HG03175 (cell line): ENCODE measurements at regions not wholly inside any gene's neighbourhood (a gene's known extent, or its start where the extent isn't known, plus 50 kb on each side); places are given as distances from the start of the nearest gene placed in this dataset.
"Not testable (repeated sequence)": the region's sequence is repeated elsewhere in the genome, so short reads cannot be mapped to it uniquely, and the experiment has no call there.

Source experiments
- ATAC-seq: cut with Tn5 transposase; IDR thresholded peaks from one replicate; pipeline ENCODE4 v1.9.1; 2021; ENCODE audit warnings: mild to moderate bottlenecking, moderate library complexity; ENCODE audit not compliant: unreplicated experiment

DNA sequence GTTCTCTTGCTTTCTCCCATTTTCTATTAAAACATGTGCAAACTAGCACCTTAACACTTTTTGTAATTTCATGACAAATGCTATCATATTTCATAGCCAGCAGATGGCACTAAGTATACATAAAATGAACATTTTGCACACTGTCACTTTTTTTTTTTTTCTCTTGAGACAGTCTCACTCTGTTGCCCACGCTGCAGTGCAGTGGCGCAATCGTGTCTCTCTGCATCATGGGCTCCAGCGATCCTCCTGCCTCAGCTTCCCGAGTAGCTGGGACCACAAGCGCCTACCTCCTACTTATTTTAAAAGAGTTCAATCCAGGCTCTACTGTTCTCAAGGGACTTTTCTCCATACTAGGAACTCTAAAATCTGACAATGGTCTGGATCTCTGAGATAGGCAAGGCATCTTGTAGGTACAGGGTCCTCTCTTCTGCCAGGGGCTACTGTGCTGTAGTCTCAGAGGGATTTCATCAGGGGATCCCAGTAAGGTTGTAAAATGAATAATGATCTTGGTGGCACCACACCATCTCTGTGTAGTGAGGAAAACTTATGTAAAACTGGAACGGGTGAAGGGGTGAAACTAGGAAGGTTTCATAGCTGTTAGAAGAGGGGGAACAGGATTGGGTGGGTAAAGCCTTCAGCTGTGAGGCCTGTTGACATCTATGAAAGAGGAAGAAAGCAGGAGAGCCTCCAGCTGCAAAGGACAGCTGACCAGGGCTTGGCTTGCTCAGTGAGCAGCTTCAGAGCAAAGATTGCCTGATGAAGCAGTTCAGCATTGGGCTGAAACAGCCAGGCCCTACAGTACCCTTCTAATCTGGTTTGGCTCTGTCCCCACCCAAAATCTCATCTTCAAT lies 196.9 kb downstream of the AVL9 start:
- peak; percentile 81 for ATAC-seq

DNA sequence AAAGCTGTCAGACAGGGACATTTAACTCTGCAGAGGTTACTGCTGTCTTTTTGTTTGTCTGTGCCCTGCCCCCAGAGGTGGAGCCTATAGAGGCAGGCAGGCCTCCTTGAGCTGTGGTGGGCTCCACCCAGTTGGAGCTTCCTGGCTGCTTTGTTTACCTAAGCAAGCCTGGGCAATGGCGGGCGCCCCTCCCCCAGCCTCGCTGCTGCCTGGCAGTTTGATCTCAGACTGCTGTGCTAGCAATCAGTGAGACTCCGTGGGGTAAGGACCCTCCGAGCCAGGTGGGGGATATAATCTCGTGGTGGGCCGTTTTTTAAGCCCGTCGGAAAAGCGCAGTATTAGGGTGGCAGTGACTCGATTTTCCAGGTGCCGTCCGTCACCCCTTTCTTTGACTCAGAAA lies 192.8 kb downstream of the AVL9 start:
- ATAC-seq = not testable (repeated sequence)

DNA sequence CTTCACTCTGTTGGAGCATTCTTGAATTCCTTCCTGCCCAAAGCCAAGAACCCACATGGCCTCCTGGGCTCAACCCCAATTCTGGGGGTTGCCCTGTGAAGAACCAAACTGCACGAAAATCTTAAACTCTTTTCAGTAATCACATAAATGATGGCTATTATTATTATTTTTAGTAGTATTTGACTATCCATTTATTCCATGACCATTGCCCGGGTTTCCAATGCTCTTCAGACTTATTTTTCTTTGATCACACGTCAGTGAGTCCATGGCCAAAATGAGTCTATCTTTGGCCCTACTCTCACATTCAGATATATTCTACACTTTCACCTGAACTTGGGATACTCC lies 185.9 kb downstream of the AVL9 start:
- no peak for ATAC-seq

DNA sequence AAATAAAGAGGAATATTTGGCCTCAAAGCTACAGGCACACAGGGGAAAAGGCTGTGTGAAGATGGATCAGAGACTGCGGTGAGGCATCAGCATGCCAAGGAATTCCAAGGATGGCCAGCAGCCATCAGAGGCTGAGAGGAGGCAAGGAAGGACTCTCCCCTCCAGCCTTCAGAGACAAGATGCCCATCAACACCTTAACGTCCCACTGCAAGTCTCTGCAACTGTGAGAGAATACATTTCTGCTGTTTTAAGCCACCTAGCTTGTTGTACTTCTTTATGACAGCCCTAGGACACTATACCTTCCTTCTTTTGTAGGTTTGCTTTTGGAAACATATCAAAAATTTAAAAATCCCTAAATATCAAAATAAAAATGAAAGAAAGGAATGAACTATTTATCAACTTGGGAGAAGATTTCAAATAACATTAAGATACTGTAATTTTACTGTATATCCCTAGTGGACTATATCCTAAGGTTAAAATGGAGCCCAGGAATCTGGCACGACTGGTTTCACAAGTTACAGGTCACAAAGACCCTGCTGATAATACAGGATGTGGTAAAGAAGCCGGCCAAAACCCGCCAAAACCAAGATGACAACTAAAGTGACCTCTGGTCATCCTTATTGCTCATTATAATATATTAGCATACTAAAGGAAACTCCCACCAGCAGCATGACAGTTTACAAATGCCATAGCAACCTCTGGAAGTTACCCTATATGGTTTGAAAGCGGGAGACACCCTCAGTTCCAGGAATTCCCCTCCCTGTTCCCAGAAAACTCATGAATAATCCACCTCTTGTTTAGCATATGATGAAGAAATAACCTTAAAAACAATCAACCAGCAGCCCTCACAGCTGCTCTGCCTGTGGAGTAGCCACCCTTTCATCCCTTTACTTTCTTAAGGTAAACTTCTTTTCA lies 185.2 kb downstream of the AVL9 start:
- no peak for ATAC-seq

DNA sequence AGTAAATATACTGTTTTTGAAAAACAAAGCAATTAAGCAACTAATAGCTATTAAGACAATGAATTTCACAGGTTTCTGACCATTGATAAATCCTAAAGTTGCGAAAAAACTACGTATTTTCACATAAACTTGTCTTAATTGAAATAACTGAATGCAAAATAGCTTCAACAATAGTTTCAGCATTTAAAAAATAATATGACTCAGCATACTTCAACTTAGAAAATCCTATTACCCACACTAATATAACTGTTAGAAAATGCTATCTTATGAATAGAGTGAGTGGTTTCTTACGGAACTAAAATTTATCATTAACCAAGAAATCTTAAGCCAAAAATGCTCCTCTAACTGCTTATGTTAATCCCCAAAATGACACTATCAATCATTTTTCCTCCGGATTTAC lies 183.9 kb downstream of the AVL9 start:
- no peak for ATAC-seq

- ATAC-seq = no peak
Observed at GRCh38 chr7:32677593-32677992, 182.3 kb downstream of the AVL9 start.

DNA sequence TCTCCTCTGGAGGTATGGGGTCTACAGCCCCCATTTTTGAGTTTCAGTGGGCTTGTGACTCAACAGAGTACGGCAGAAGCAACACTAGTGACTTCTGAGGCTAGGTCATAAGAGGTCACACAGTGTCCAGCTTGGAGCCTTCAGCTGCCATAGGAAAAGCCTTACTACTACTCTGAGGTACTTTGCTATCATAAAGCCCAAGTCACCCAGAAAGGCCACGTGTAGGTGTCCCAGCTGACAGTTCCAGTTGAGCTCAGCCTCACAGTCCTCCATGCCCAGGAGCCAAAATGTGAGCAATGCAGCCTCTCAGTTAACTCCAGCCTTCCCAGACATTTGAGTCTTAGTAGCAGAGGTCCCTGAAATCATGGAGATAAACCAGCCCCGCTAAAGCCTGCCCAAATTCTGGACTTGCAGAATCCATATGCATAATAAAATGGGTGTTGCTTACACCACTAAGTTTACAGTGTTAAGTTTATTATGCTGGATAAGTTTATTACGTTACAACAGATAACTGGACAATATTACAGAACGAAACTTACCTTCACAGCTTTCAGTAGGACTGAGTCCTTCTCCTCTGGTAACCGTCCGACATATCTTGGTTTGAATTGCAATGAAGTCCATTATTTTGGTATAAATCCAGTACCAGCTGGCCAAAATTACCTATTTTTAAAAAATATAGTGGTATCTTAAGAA lies 181.1 kb downstream of the AVL9 start:
- no peak for ATAC-seq

GRCh38 chr7:32673275-32673983 lies 178.1 kb downstream of the AVL9 start:
- no peak for ATAC-seq

- ATAC-seq = no peak
Observed at GRCh38 chr7:32670110-32671025, 175.1 kb downstream of the AVL9 start.

GRCh38 chr7:32669173-32669870 lies 174.0 kb downstream of the AVL9 start:
- not testable (repeated sequence) for ATAC-seq

DNA sequence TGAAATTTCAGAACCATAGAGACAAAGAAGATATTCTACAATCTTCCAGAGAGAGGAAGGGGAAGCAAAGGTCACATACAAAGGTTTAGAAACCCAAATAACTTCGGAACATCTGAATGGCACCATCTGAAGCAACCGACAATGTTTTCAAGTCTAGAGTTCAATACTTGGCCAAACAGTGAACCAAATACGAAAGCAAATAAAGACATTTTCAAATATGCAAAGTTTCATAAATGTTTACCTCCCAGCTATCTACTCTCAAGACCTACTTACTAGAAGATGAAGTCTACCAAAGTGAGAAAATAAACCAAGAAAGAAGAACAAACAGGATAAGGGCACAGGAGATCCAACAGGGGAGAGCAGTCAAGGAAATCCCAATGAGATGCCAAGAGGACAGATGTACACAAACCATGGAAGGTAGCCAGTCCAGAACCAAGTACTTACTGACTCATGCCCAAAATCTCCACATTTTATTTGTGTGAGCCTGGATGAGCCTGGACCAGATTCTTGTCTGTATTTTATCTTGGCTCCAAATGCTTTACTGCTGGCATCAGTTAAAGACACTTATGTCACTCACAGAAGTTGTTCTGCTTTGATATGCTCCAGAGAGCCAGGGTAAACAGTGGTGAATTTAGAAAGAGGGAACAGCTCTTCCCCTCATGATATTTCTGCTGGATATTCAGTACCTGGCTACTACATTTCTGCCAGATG lies 173.3 kb downstream of the AVL9 start:
- not testable (repeated sequence) for ATAC-seq

- not testable (repeated sequence) for ATAC-seq
Observed at GRCh38 chr7:32667586-32667985, 172.3 kb downstream of the AVL9 start.

- not testable (repeated sequence) for ATAC-seq
Observed at GRCh38 chr7:32663805-32664211, 168.5 kb downstream of the AVL9 start.

DNA sequence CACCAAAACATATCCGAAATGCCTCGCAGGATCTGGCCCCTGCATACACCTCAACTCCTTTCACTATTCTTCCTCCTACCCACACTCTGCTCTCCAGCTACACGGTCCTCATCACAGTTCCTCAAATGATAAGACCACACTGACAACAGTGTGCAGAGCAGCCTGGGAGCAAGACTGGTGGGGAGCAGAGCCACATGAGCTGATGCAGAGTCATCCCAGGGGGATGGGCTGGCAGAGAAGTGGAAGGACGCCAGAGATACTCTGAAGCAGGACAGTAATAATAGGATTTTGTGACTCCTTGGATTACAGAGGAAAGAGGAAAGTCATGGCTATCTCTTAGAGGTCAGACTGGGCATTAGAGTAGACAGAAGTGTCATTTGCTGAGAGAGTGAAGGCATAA lies 167.2 kb downstream of the AVL9 start:
- ATAC-seq = not testable (repeated sequence)

DNA sequence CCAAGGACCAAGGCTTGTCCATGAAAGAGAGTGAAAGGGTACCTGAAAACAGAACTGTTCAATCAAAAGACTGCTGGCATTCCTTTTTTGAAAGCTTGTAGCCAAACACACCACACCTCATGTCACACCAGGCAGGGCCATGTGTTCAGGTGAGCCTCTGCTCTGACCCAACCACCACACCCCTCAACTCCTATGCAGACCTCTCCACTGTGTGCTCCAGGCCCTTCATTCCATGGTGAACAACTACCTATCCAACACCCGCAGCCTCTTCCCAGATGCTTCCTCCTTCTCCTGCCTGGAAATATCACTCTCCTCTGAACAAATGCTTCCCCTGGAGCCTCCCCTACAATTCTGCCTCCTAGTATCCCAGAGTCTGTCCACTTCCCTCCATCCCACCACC lies 166.6 kb downstream of the AVL9 start:
- ATAC-seq = no peak

- no peak for ATAC-seq
Observed at GRCh38 chr7:32661501-32661900, 166.2 kb downstream of the AVL9 start.

- ATAC-seq = no peak
Observed at GRCh38 chr7:32660936-32661335, 165.6 kb downstream of the AVL9 start.

- ATAC-seq = no peak
Observed at GRCh38 chr7:32659853-32660252, 164.6 kb downstream of the AVL9 start.
